Activated T-cell treated with anti-CD3 and anti-CD28 coated beads, Interleukin-2, amount 50 U/mL, for 48 hours (primary cell): ENCODE measurements at regions not wholly inside any gene's neighbourhood (a gene's known extent, or its start where the extent isn't known, plus 50 kb on each side); places are given as distances from the start of the nearest gene placed in this dataset.
"Not testable (repeated sequence)": the region's sequence is repeated elsewhere in the genome, so short reads cannot be mapped to it uniquely, and the experiment has no call there.

Experiments used
- DNase-seq, 2 experiments: peaks; one replicate each; pipeline ENCODE4 v3.0.0-alpha.2; 2020

DNA sequence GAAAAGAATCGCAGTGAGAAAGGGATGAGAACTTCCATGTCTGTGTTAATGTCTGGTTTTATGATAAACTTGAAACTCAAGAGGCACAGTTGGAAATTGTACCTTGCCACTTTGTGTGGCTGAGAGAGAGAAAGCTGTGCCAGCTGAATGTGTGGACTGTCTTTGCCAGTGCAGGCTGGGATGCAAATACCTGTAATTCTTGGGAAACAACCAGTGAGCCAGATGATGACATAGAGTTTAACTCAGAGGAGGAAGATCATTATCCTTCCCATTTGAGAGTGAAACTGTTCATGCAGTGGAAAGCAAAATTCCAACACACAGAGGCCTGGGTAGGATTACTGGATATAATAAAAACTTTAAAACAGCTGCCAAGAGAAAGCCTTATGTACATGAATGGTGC, 141.5 kb upstream of the NPAP1 start:
- not testable (repeated sequence) for DNase-seq

DNA sequence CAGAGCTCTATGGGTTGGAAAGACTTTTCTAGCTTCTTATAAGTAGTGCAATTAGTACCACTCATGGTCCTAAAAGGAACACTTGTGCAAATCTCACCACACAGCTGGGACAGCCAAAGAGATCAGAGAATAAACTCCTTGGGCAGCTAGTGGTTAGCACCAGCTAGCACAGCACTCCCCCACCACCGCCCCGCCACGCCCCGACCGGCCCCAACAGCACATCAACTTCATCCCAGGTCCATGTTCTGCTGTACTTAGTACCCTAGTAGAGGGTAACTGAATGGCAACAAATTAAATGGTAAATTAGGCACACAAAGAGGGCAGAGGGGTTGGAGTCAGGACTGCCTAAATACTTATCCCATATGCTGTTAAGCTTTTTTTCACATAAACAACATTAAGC, 118.3 kb upstream of the NPAP1 start:
- DNase-seq = not testable (repeated sequence)

DNA sequence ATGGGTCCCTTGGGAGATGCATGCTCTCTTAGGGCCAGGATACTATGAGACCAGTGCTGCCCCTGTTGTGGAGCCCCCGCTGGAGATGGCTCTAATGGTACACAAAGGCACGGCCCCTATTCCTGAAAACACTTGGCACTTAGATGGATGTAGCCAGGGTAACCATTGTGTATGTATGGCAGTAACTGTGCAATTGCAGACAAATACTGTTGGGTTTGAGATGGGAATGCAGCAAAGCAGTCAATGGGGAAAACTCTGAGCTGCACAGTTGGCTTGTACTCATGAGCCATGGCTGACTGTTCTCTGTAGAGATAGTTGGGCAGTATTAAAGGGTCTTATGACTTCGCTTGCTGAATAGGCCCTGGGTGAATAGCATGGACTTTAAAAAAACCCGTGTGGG, 67.9 kb upstream of the NPAP1 start:
- no peak for DNase-seq

DNA sequence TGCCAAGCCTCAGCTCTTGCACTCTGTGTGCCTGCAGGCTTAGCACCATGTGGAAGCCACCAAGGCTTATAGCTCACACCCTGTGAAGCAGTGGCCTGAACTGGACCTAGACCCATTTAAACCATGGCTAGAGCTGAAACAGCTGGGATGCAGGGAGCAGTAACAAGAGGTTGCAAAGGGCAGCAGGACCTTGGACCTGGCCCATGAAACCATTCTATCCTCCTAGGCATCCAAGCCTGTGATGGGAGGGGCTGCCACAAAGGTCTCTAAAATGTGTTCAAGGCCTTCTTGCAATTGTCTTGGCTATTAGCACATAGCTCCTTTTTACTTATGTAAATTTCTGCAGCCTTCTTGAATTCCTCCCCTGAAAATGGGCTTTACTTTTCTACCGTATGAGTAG, 57.9 kb upstream of the NPAP1 start:
- DNase-seq = no peak

DNA sequence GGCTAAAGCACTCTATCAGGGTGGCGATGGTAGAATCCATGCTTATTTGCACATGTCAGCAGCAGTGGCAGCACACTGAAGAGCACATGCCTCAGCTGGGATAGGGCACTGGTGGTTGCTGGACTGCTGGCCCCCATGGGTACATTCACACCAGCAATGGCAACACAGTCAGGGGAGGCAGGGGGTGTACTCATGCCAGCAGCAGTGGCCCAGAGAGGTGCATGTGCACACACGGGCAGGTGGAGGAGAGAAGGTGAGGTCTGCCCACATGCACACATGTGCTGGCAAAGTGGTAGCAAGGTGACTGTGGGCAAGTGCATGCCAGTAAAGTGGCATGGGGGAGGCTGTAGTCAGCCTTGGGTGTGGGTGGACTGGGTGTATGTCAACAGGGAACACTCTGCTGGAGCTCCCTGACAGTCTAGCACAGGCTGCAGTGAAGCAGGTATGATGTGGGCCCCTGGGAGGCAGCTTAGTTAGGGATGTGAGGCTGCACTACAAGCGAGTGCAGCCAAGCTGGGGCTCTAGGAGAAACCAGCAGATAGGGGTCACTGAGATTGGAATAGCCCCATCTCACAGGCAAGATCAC, 53.9 kb upstream of the NPAP1 start:
- DNase-seq = no peak
